Colonic mucosa (tissue), 4 donors: ENCODE measurements at regions not wholly inside any gene's neighbourhood (a gene's known extent, or its start where the extent isn't known, plus 50 kb on each side); places are given as distances from the start of the nearest gene placed in this dataset.
"Not testable (repeated sequence)": the region's sequence is repeated elsewhere in the genome, so short reads cannot be mapped to it uniquely, and the experiment has no call there.

Experiments used
- DNase-seq: peaks from one replicate; pipeline ENCODE4 v3.0.0-alpha.2; 2020
- H3K27ac ChIP-seq: fragments of 200-600 bp; one replicate; pipeline ENCODE4 v1.8.0; 2021
- H3K27me3 ChIP-seq: fragments of 200-600 bp; one replicate; pipeline ENCODE4 v1.8.0; 2021
- H3K36me3 ChIP-seq: fragments of 200-600 bp; one replicate; pipeline ENCODE4 v1.8.0; 2021
- H3K4me1 ChIP-seq: fragments of 200-600 bp; one replicate; pipeline ENCODE4 v1.8.0; 2021; ENCODE audit warnings: mild to moderate bottlenecking
- H3K4me3 ChIP-seq: fragments of 200-600 bp; one replicate; pipeline ENCODE4 v1.8.0; 2021
- H3K9ac ChIP-seq, 2 donors: one replicate each; pipeline ENCODE4 v1.7.0; 2013; ENCODE audit warnings: control low read depth in 2 of 2, low read depth in 2 of 2, low read length in 2 of 2
- H3K9me3 ChIP-seq: fragments of 200-600 bp; one replicate; pipeline ENCODE4 v1.8.0; 2021
- CTCF ChIP-seq: fragments of 200-600 bp; IDR thresholded peaks from one replicate; pipeline ENCODE4 v1.8.0; 2022; ENCODE audit warnings: antibody characterized with exemption, mild to moderate bottlenecking
- intact Hi-C: fragments of 100-400 bp; cut with DNase I; formaldehyde crosslinking; loops from one replicate; pipeline ENCODE4 v1.14.1; 2022
- donor health status: healthy.
- donor health status: DM: no; HTN: no; CAD: no.
- donor health status: DM: no; HTN: no; CAD: no.

GRCh38 chr9:68637020-68637419 is 68.0 kb upstream of the PIP5K1B start:
- Histone ChIP-seq H3K9ac (peak overlapping the region in 1 of 2 donors; percentile 55), H3K27me3 (no peaks in the 10 kb centered on the region), H3K4me3 (no peak overlapping the region), H3K9me3 (no peaks in the 10 kb centered on the region), H3K4me1 (no peaks in the 10 kb centered on the region), H3K36me3 (no peaks in the 10 kb centered on the region), H3K27ac (peak overlapping the region; percentile 61)
- TF ChIP-seq CTCF = no peak
- intact Hi-C loops = no loop called here
- peak; percentile 72 for DNase-seq

DNA sequence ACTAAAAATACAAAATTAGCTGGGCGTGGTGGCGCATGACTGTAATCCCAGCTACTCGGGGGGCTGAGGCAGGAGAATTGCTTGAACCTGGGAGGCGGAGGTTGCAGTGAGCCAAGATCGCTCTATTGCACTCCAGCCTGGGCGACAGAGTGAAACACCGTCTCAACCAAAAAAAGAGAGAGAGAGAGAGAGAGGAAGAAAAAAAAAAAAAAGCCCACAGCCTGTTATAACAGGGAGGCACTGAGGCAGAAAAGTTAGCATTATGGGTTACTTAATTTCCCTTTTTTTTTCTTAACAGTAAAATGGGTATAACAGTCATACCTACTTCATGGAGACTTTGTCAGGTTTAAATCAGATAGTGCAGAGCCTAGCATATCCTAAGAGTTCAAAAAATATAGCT is 65.8 kb upstream of the PIP5K1B start:
- DNase-seq, H3K36me3 ChIP-seq, H3K27me3 ChIP-seq, intact Hi-C loops, H3K4me1 ChIP-seq, H3K27ac ChIP-seq, H3K9me3 ChIP-seq, H3K4me3 ChIP-seq, H3K9ac ChIP-seq: not testable (repeated sequence)

DNA sequence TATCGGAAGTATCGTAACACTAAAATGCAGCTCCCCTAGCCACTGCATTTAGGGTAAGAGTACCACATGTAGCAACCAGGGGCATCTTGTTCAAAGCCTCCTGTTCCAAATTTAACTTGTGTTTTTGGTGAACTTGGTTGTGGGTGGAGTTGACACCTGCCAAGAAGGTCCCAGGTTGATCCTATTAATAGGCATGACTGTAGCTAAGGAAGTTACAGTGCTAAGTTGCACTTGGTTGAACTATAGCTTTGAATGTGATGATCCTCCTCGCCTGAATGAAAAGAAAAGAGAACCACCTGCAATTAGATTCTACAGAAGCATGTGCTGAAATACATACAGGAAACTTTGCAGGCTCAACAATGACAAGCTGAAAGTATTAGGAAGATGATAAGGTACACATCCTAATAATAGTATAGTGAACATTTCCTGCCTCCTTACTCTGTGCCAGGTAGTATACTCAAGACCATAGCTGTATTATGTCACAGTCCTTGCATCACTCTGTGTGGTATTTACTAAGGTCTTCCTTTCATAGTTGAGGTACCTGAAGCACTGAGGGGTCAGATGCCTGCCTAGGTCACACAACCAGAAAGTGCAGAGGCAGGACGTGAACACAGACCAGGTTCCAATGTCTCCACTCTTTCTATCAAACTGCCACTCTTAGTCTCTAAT is 64.5 kb upstream of the PIP5K1B start:
- Histone ChIP-seq H3K9ac (no peak overlapping the region), H3K36me3 (no peaks in the 10 kb centered on the region), H3K27me3 (no peaks in the 10 kb centered on the region), H3K27ac (no peak overlapping the region), H3K4me3 (no peak overlapping the region), H3K9me3 (no peaks in the 10 kb centered on the region), H3K4me1 (no peaks in the 10 kb centered on the region)
- TF ChIP-seq CTCF = no peak
- no peak for DNase-seq
- intact Hi-C loops = no loop called here

DNA sequence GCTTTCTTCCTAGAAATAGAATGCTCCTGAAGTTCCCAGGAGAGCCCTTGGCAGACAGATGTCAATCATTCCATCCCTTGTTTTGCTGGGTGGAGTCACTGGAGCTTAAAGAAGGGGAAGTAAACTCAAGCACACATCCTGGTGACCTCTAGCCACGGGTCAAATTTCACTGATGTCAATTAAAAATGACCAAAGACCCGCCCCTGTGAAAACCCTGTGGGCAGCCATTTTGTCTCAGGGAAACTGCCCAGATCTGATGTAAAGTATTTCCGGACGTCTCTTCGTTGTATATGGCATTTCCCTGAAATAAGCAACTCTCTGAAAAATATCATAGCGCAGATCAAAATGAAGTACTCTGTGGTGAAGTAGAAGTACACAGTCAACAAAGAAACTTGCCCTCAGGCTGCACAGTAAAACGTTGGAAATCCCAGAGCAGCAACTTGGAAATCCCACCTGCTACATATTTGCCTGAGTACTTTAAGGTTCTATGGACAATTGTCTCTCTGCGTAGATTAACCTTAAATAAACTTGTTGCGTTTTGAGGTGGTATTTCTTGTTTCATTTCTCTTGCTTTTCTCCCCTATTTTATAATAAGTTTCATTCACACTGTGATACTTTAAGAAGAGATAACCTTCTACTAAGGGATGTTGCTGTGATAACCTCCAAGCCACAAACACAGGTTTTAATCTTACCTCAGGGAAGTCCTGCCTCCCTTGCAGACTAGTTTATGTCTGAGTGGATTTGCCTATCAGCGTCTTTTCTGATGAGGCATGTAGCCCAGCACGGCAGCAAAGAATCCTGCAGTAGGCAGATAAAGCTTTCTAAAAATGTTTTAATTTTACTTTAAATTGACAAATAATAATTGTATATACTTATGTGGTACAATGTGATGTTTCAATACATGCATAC is 60.9 kb upstream of the PIP5K1B start:
- H3K9me3 ChIP-seq = no peaks in the 10 kb centered on the region
- no peaks in the 10 kb centered on the region for H3K4me1 ChIP-seq
- no peak for DNase-seq
- H3K4me3 ChIP-seq = no peak overlapping the region
- H3K27ac ChIP-seq = no peak overlapping the region
- no peaks in the 10 kb centered on the region for H3K36me3 ChIP-seq
- no peak for TF ChIP-seq CTCF
- H3K9ac ChIP-seq = no peak overlapping the region
- H3K27me3 ChIP-seq = no peaks in the 10 kb centered on the region
- intact Hi-C loops = no loop called here

DNA sequence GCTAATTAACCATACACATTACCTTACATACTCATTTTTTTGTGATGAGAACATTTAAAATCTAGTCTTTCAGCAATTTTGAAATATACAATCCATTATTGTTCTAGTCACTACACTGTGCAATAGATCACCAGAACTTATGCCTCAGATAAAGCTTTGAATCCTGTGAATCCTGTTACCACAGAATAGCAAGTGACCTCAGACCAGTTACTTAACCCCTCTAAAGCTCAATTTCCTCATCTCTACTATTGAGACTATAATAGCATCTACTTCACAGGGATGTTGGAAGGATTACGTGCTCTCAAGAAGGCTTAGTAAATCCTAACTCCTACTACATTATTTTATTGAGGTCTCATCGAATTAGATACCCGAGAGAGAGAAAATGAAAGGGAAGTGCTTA is 60.2 kb upstream of the PIP5K1B start:
- Histone ChIP-seq H3K4me3 (no peak overlapping the region), H3K36me3 (no peaks in the 10 kb centered on the region), H3K9ac (no peak overlapping the region), H3K4me1 (no peaks in the 10 kb centered on the region), H3K27ac (no peak overlapping the region), H3K9me3 (no peaks in the 10 kb centered on the region), H3K27me3 (no peaks in the 10 kb centered on the region)
- intact Hi-C loops = no loop called here
- DNase-seq = no peak
- no peak for TF ChIP-seq CTCF

- no peaks in the 10 kb centered on the region for H3K36me3 ChIP-seq
- no peaks in the 10 kb centered on the region for H3K4me1 ChIP-seq
- no peak overlapping the region for H3K4me3 ChIP-seq
- no peak for TF ChIP-seq CTCF
- no peaks in the 10 kb centered on the region for H3K9me3 ChIP-seq
- no peaks in the 10 kb centered on the region for H3K27me3 ChIP-seq
- no peak for DNase-seq
- no peak overlapping the region for H3K9ac ChIP-seq
- H3K27ac ChIP-seq = peak overlapping the region; percentile 10
- intact Hi-C loops = no loop called here
Observed at GRCh38 chr9:68648164-68648563, 56.9 kb upstream of the PIP5K1B start.
